Psoas muscle (tissue), 7 donors: ENCODE measurements at regions not wholly inside any gene's neighbourhood (a gene's known extent, or its start where the extent isn't known, plus 50 kb on each side); places are given as distances from the start of the nearest gene placed in this dataset.

Source experiments
- ATAC-seq, 4 donors: fragments of 200-7000 bp; cut with Tn5 transposase; one replicate each; pipeline ENCODE4 v1.9.1; 2020; ENCODE audit warnings: moderate library complexity in 3 of 4, mild to moderate bottlenecking in 2 of 4
- DNase-seq, 2 donors: peaks; one replicate each; pipeline ENCODE4 v3.0.0-alpha.2; 2020
- H3K27ac ChIP-seq: fragments of 200-600 bp; one replicate; pipeline ENCODE4 v1.8.0; 2022
- H3K27me3 ChIP-seq, 3 donors: fragments of 200-600 bp in 1 of 3; one replicate each; pipeline versions ENCODE4 v1.6.1 to v1.8.0; 2013 to 2022; ENCODE audit warnings: low read length in 2 of 3, mild to moderate bottlenecking in 2 of 3, moderate library complexity in 1 of 3; ENCODE audit not compliant: insufficient read depth in 3 of 3
- H3K36me3 ChIP-seq, 2 donors: fragments of 200-600 bp in 1 of 2; one replicate each; pipeline versions ENCODE4 v1.6.1 to v1.8.0; 2013 to 2022; ENCODE audit warnings: low read depth in 1 of 2, mild to moderate bottlenecking in 1 of 2, moderate library complexity in 1 of 2; ENCODE audit not compliant: insufficient read depth in 1 of 2
- H3K4me1 ChIP-seq: fragments of 200-600 bp; one replicate; pipeline ENCODE4 v1.8.0; 2022
- H3K4me3 ChIP-seq: fragments of 200-600 bp; one replicate; pipeline ENCODE4 v1.8.0; 2022; ENCODE audit warnings: mild to moderate bottlenecking
- H3K9me3 ChIP-seq: fragments of 200-600 bp; one replicate; pipeline ENCODE4 v1.8.0; 2022
- CTCF ChIP-seq: fragments of 200-600 bp; IDR thresholded peaks from one replicate; pipeline ENCODE4 v1.8.0; 2022; ENCODE audit warnings: antibody characterized with exemption
- WGBS, 3 donors: extraction: QIAGEN DNeasy Blood & Tissue Kit; methylation state at CpG; one replicate each; pipeline versions ENCODE4 v1.1.6 to v1.1.7; 2013; 5-methylcytosine and 5-hydroxymethylcytosine counted together
- intact Hi-C, 2 donors: fragments of 100-400 bp; cut with DNase I; formaldehyde crosslinking; loops; one replicate each; pipeline versions ENCODE4 v1.11.0 to v1.14.2; 2022
- donor health status: healthy with polysubstance abuse.
- donor health status: DM: no; HTN: no; CAD: no; lungs with moderate emphysema.
- donor health status: Bipolar disorder and iron deficiency.
- donor health status: healthy.
- donor health status: DM: yes; HTN: yes; CAD: no.
- donor health status: DM: no; HTN: no; CAD: no.
- donor health status: DM: yes; HTN: yes; CAD: no.

DNA sequence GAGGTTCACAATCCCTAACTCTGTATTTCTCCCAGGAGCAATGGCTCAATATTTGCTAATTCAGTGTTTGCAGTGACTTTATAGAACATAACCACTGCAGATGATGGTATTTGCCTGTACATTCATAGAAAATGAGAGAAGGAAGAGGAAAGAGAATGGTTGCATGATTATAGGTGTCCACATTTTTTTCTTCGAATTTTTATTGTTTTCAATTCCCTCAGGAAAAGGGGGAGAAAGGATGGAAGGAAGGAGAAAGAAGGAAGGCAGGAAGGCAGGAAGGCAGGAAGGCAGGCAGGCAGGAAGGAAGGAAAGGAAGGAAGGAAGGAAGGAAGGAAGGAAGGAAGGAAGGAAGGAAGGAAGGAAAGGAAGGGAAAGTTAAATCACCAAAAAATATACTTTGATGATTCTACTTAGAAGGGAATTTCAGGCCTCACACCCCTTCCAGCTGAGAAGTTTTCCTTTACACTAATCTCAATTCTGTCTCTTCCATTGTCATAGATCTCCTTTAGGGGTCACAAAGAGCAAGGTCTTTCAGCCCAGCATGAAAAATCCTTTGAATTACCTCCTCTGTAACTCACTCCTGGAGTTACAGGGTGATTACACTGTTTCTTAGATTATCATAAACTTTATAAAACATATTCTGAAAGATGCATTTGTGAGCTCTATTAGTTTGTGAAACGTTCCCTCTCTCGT is 118.8 kb upstream of the INHBA start:
- intact Hi-C loops, result no loop called here
- Histone ChIP-seq H3K27me3 (no peaks in the 10 kb centered on the region), H3K4me3 (no peak overlapping the region), H3K9me3 (no peaks in the 10 kb centered on the region), H3K27ac (no peak overlapping the region), H3K36me3 (no peaks in the 10 kb centered on the region), H3K4me1 (no peaks in the 10 kb centered on the region)
- no peak for DNase-seq
- TF ChIP-seq CTCF, result no peak
- 64 to 65% (median 64%) methylated on average over 3 of the region's 3 CpGs for whole genome bisulfite sequencing, 3 donors
- no peak for ATAC-seq

- Histone ChIP-seq H3K27me3 (no peaks in the 10 kb centered on the region), H3K4me1 (no peaks in the 10 kb centered on the region), H3K4me3 (no peak overlapping the region), H3K9me3 (no peaks in the 10 kb centered on the region), H3K36me3 (no peaks in the 10 kb centered on the region), H3K27ac (no peak overlapping the region)
- no peak for ATAC-seq
- no peak for DNase-seq
- intact Hi-C loops, result no loop called here
- 84 to 87% (median 85%) methylated on average over 2 of the region's 2 CpGs for WGBS, 3 donors
- no peak for TF ChIP-seq CTCF
Observed at GRCh38 chr7:41820111-41820671, 117.3 kb upstream of the INHBA start.

DNA sequence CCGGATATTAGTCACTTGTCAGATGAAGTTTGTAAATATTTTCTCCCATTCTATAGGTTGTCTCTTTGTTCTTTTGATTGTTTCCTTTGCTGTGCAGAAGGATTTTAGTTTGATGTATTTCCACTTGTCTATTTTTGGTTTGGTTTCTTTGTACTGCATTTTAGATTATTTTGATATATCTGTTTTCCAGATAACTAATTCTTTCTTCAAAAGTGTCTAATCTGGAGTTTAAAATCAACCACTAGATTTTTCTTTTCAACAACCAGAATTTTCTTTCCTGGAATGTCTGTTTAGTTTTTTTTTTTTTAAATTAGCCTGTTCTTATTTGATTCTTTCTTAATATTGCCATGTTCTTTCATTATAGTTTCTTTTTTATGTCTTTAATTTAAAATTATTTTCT is 116.8 kb upstream of the INHBA start:
- Histone ChIP-seq H3K27me3 (no peaks in the 10 kb centered on the region), H3K9me3 (no peaks in the 10 kb centered on the region), H3K27ac (no peak overlapping the region), H3K36me3 (no peaks in the 10 kb centered on the region), H3K4me3 (no peak overlapping the region), H3K4me1 (no peaks in the 10 kb centered on the region)
- DNase-seq, result no peak
- ATAC-seq, result no peak
- WGBS, 3 donors, result 91 to 100% (median 95%) methylated on average over 1 of the region's 1 CpG
- intact Hi-C loops, result no loop called here
- no peak for TF ChIP-seq CTCF

GRCh38 chr7:41818765-41819398 is 116.0 kb upstream of the INHBA start:
- Histone ChIP-seq H3K27ac (no peak overlapping the region), H3K4me3 (no peak overlapping the region), H3K27me3 (no peaks in the 10 kb centered on the region), H3K4me1 (no peaks in the 10 kb centered on the region), H3K9me3 (no peaks in the 10 kb centered on the region), H3K36me3 (no peaks in the 10 kb centered on the region)
- WGBS, 3 donors, result 76 to 78% (median 77%) methylated on average over 1 of the region's 1 CpG
- DNase-seq (no peak), ATAC-seq (no peak)
- intact Hi-C loops, result no loop called here
- TF ChIP-seq CTCF, result no peak
